ENCODE measurements at regions not wholly inside any gene's neighbourhood (a gene's known extent, or its start where the extent isn't known, plus 50 kb on each side); places are given as distances from the start of the nearest gene placed in this dataset.

- TF ChIP-seq CTCF (conservative IDR thresholded peaks at IDR 0.05 in 1 of 2, IDR thresholded peaks at IDR 0.05 in 1 of 2; ENCODE audit: extremely low read depth in 1 of 2, insufficient read depth in 1 of 2, low read depth in 1 of 2, low read length in 2 of 2) (no peak), EZH2 (IDR thresholded peaks at IDR 0.05; ENCODE audit: borderline replicate concordance, low read length) (no peak)
Observed at GRCh38 chr9:23006127-23006526, 559.5 kb downstream of the DMRTA1 start.
